ENCODE measurements at regions not wholly inside any gene's neighbourhood (a gene's known extent, or its start where the extent isn't known, plus 50 kb on each side); places are given as distances from the start of the nearest gene placed in this dataset.

DNA sequence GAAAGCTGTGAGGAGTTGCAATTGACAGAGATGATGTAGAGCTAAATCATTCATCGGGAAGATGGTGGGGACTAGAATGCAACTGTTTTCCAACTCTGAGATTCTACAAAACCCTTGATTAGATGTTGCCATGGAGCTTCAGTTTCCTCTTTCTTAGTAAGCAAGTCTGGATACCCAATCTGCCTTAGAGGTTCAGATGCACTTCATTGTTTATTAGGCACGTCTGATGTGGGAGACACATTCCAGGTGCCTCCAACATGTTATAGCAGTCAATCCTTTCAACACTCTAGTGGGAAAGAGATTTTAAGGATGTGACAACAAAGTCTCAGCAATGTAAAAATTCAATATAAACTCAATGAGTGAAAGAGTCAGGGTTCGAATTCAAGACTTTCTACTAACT lies 291.3 kb upstream of the PHYHIPL start:
- DNase-seq (ENCODE audit: low read depth) = no peak

- DNase-seq (ENCODE audit: low read depth) = no peak
These were observed 290.6 kb upstream of the PHYHIPL start for GRCh38 chr10:58885686-58886345.

- no peak for DNase-seq (ENCODE audit: low read depth)
These were observed 290.0 kb upstream of the PHYHIPL start for GRCh38 chr10:58886406-58886805.

GRCh38 chr10:58887474-58887873 lies 289.0 kb upstream of the PHYHIPL start:
- no peak for DNase-seq (ENCODE audit: low read depth)

GRCh38 chr10:58888957-58889356 lies 287.5 kb upstream of the PHYHIPL start:
- DNase-seq (ENCODE audit: low read depth) = no peak

- no peak for DNase-seq (ENCODE audit: low read depth)
These were observed 284.4 kb upstream of the PHYHIPL start for GRCh38 chr10:58892031-58892531.

DNA sequence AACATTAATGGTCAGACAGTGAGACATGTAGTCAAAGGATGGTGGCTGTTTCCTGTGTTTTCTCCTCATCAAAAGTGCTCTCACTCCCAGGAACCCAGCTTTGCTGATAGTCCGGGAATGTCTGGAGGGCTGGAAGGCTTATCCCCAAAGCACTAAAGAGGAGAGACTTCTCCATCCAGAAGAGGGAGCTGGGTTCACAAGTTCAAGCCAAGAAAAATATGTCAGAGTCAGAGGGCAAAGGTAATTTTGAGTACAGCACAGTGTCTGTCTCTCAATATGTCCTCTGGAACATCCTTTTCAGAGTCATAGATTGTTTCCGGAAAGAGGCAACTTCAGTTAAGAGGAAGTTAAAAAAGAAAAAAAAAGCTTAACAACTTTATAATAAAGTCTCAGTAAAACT lies 281.5 kb upstream of the PHYHIPL start:
- DNase-seq (ENCODE audit: low read depth) = no peak

GRCh38 chr10:58896229-58896628 lies 280.2 kb upstream of the PHYHIPL start:
- DNase-seq (ENCODE audit: low read depth) = no peak

GRCh38 chr10:58897236-58897635 lies 279.2 kb upstream of the PHYHIPL start:
- no peak for DNase-seq (ENCODE audit: low read depth)

GRCh38 chr10:58897708-58898107 lies 278.7 kb upstream of the PHYHIPL start:
- no peak for DNase-seq (ENCODE audit: low read depth)

GRCh38 chr10:58898854-58899573 lies 277.4 kb upstream of the PHYHIPL start:
- DNase-seq (ENCODE audit: low read depth) = no peak

- no peak for DNase-seq (ENCODE audit: low read depth)
These were observed 275.3 kb upstream of the PHYHIPL start for GRCh38 chr10:58901092-58901646.

- DNase-seq (ENCODE audit: low read depth) = no peak
These were observed 273.4 kb upstream of the PHYHIPL start for GRCh38 chr10:58903071-58903470.

- DNase-seq (ENCODE audit: low read depth) = no peak
These were observed 266.6 kb upstream of the PHYHIPL start for GRCh38 chr10:58909881-58910280.

DNA sequence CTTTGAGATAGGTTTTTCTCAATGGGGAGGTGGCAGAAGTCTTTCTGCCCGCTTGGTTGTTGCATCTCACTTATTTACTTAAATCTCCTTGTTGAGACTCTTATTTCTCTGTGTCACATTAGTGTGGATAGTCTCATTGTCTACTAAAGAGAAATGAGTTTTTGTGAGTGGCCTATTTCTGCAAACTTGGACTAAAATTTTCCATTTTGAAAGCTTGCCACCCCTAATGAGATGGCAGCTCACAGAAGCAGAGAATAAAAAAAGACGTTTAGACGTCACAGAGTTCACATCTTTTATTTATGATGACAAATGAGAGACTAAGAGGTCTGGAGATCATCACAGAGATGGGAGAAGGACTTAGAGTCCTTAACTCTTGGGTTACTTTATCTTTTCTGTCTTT lies 262.7 kb upstream of the PHYHIPL start:
- no peak for DNase-seq (ENCODE audit: low read depth)

DNA sequence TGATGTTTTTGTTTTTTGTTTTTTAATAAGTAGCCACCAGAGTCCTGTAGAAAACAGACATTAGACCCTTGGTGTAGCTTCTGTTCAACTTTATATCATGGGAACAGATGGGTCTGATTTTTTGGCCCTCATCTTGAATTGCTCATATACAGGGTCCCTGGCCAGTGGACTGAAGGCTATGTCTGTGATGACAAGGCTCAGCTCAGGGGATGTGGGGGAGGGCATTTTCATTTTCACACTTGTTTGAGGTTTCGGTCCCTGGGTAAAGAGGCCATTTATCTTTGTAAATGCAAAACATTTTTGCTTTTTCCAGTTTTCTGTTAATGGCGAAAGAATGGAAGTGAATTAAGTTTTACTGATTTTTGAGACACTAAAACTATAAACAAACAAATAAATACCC lies 257.6 kb upstream of the PHYHIPL start:
- DNase-seq (ENCODE audit: low read depth) = no peak

- DNase-seq (ENCODE audit: low read depth) = peak; percentile 53
These were observed 256.4 kb upstream of the PHYHIPL start for GRCh38 chr10:58919927-58920654.

- no peak for DNase-seq (ENCODE audit: low read depth)
These were observed 255.8 kb upstream of the PHYHIPL start for GRCh38 chr10:58920655-58921003.

DNA sequence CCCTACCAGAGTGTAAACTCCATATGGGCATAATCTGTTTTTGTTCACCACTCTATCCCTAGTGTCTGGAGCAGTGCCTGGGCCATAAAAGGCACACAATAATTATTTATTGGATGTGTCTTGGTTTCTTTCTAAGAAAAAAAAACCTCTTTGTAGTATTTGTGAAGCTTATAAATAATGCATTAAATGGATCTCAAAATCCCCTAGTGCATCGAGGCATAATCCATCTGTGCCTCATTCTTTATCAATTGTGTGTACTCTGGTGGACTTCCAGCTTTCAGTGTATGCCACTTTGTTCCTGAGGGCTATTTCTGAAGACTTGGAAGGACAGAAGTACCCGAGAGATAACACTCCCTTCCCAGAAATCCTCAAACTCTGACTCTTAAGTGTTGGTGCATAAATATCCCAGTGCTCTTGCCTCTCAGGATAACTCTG lies 255.0 kb upstream of the PHYHIPL start:
- no peak for DNase-seq (ENCODE audit: low read depth)

GRCh38 chr10:58925381-58925780 lies 251.1 kb upstream of the PHYHIPL start:
- DNase-seq (ENCODE audit: low read depth) = no peak

- no peak for DNase-seq (ENCODE audit: low read depth)
These were observed 245.9 kb upstream of the PHYHIPL start for GRCh38 chr10:58930500-58930899.

DNA sequence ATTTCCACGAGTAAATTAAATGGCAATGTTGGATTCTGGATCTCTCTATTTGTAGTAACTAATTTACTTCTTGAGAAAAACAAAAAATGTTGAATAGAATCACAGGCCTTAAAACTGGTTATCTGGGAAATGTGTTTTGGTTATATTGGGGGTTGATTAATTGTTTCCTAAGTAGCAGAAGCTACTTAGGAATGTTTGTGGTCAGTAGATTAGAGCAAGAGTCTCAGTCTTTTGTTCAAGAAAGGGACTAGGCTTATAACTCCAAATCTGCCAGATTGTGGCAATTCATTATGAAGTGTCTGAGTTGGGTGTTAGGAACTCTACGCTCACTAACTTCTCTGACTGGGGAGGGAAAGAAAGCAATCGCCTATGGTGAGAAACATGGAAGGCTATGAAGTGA lies 244.3 kb upstream of the PHYHIPL start:
- no peak for DNase-seq (ENCODE audit: low read depth)

All from RPMI7951 (cell line).